Activated CD4-positive, alpha-beta T cell treated with anti-CD3 and anti-CD28 coated beads, Interleukin-2, amount 50 U/mL, for 48 hours (primary cell): ENCODE measurements at regions not wholly inside any gene's neighbourhood (a gene's known extent, or its start where the extent isn't known, plus 50 kb on each side); places are given as distances from the start of the nearest gene placed in this dataset.

Experiments
- DNase-seq, 2 experiments: peaks; one replicate each; pipeline ENCODE4 v3.0.0-alpha.2; 2020

DNA sequence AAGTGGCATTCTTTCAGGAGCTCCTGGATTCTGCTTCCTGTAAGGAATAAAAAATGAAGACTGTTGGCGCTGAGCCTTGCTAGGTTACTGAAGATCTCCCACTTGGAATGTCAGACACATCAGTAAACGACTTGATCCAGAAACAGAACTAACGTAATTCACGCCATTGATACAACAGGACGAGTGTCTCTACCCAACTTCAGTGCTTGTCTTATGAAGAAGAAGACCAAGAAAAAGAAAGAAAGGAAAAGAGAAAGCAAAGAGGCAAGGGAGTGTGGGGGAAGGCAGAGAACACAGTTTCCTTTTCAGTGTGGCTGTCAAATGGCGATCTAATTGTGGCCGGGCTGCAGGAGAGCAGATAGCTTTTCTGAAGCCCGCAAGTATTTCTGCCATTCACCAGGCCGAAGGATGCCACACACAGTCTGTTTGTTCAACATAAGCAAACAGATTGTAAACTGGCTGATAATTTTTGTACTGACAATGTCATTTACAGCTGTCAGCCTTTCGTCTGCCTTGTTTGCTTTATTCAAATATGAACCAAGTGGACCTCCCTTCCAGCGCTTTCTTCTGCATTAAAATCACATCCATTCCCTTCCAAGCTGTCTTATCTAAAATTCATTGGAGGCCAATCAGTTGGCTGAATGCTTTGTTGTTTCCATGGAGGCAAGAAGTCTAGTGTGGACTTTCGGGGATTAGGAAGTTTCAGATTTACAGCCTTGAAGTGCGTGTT is 180.6 kb downstream of the FOXA2 start:
- no peak for DNase-seq

DNA sequence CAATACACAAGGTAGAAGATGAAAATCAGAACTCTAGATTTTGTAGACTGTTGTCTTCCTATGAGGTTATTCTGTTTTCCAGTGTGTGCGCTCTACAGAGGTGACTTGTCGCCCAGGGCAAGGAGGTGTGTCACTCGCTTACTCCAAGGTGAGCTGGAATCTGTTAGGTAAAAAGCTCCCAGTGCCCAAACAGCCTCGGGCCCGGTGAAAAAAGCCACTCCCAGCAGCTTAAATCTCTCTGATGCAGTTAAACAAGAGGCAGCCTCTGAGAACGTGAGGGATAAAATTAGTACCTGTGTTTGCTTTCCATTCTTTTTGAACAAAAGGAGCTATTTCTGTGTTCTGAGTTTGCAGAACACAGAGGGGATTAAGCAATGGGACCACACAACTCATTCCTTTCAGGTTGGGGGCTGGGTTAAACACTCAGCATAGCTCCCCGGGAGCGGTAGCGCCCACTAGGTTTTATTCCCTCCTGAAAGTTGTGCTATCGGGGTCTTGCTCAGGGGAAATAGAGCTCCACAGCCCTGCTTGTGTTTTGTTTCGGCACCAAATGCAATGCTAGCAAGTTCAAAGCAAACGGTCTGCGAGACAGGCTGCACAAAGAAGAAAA is 181.2 kb downstream of the FOXA2 start:
- DNase-seq, result no peak

DNA sequence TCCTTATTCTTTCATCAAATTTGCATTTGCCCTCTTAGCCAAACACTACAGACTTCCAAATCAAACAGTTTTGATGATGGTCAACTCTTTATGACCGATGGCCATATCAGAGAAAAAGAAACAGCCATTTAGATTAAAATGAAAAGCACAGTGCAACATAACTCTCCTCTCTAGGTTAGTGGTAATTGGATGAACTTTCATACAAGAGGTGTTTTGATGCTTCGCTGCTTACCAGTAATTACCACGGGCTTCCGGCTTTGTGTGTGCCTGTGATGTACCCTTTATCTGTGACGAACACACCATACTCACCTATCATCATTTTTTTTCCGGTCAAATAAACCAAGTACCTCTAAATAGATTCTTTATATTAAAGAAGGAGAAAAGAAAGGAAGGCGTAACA is 181.8 kb downstream of the FOXA2 start:
- DNase-seq, result no peak

DNA sequence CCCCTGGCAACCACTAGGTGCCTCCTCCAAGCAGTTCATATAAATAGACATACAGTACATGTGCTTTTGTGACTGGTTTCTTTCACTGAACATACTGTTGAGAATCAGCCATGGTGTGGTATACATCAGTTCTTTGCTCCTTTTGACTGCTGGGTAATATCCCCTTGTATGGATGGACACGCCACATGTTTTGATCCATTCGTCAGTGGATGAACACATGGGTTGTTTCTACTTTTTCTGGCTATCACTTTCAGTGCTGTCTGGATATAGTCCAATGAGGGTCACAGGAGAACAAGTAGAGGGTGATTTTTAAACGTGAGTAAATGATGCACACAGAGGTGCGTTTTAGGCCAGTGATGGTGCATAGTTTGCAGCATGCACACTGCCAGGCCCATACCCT is 183.9 kb downstream of the FOXA2 start:
- DNase-seq, result no peak

GRCh38 chr20:22394583-22394982 is 189.8 kb downstream of the FOXA2 start:
- no peak for DNase-seq

- no peak for DNase-seq
These were observed 193.8 kb downstream of the FOXA2 start for GRCh38 chr20:22390543-22390903.

DNA sequence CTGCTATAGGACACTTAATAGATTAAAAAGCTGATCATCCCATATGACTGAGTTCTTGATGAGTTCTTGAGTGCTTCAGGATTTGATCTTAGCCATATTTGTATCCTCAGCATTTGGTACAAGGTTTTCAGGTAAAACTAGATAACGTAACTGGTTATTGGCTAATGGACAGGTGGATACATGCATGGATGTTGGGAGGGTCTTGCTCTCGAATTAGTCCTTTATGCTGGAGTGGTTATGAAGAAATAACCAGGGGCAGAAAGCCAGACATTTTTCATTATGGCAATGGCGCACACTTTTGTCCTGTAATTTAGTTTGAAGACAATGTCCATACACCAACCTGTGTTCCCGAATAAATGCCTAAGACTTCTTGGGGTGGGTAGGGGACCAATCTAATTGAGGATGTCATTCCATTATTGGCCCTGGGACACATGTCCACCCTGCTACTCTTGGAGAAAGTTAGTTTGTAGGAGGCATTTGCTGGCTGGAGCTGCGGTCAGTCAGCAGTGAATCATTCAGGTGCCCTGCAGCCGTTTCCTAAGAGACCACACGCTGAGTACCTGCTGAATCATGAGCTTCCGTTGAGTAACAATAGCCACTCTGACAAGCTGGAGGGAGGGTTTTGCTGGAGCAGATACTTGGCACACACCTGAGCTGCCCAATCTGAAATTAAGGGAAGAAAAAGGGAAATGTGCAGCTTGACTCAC is 194.4 kb downstream of the FOXA2 start:
- DNase-seq, result no peak

GRCh38 chr20:22387452-22387851 is 196.9 kb downstream of the FOXA2 start:
- DNase-seq, result no peak

DNA sequence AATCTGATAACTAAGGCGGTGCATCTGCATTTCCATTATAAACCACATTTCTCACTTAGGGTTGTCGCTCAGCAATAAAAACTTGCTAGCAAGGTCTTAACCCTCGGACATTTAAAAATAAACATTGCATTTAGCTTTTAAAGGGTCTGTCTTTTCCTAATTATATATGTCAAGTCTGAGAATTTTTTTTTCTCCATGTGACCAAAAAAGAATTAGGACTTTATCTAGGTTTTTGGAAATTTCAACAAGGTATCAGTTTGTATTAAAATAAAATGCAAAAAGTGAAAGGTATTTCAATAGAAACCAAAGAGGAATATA is 198.1 kb downstream of the FOXA2 start:
- DNase-seq, result no peak

DNA sequence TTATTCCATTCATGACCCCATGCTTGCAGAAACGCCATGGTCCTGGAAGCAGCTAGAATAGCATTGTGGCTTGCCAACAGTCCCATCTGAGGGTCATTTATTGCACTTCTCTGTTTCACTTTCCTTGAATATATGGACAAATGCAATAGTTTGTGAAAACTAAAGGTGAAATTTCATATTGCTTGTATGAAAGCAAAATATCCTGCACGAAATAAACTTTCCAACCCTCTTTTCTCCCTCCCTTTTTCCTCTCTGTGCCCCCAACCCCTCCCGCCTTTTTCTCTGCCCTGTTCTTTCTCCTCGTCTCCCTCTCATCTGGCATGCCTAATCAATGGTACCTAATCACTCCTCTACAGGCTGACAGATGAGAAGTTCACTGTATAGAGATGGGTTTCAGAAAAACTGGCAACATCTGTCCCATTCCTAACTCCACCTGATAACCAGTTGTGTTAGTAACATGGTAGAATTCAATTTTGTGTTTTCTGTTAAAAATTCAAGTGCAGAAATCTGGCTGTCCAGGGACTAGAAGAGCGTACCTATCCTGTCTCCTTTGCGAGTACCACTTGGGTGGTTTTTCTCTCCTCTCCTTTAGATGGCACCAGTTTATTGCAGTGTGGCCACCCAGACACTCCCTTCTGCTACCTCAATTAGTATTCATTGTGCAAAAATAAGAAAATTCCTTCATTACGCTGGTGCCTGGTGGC is 198.6 kb downstream of the FOXA2 start:
- no peak for DNase-seq

GRCh38 chr20:22384978-22385377 is 199.4 kb downstream of the FOXA2 start:
- DNase-seq, result no peak

DNA sequence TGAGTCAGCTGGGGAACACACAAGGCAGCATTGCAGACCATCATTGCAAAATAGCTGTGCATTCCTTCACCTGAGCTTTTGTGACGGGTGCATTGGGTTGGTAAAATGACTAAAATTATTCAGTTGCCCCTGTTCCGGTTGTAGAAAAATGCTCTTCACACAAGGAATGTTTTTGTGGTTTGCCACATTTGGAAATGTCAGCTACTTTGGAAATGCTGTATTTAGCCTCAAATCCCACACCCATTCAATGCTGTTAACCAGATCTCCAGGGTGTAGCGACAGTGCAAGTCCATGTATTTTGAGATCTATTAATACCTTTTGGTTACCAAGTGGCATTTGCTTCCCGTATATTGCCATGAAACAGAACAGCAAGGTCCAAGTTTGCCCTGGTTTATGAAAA is 201.2 kb downstream of the FOXA2 start:
- DNase-seq, result no peak

DNA sequence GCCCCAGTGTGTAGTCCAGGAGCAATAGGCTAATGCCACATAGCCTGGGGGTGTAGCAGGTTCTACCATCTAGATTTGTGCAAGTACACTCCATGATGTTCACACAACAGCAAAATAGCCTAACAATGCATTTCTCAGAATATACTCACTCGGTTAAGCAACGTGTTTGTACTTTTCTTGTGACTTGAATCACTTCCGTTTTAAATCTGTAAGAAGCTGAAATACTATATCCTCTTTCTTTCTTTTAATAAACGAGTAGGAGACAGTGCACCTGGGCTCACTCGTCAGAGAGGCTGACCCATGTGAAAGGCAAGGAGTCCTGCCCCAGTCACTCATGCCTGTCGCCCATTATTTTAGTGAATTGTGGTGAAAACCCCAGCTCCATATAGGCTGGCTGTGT is 201.6 kb downstream of the FOXA2 start:
- no peak for DNase-seq

- no peak for DNase-seq
These were observed 202.5 kb downstream of the FOXA2 start for GRCh38 chr20:22381812-22382416.

DNA sequence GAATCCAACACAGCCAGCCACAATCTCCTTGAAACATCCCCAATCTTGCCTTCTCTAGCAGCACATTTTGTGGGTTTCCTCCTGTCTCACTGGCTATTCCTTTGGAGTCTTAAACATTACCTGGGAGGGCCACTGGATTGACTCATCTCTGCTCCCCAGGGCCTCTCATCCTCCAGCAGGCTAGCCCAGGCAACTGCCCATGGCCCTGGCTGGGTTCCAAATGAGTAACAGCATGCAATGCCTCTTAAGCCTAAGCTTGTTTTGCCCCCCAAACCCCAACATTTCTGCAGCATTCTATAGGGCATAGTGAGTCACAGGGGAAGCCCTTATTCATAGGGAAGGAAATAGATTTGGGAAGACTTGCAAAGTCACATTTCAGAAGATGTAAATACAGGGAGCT is 204.9 kb downstream of the FOXA2 start:
- DNase-seq, result no peak

- no peak for DNase-seq
These were observed 209.4 kb downstream of the FOXA2 start for GRCh38 chr20:22374678-22375590.

DNA sequence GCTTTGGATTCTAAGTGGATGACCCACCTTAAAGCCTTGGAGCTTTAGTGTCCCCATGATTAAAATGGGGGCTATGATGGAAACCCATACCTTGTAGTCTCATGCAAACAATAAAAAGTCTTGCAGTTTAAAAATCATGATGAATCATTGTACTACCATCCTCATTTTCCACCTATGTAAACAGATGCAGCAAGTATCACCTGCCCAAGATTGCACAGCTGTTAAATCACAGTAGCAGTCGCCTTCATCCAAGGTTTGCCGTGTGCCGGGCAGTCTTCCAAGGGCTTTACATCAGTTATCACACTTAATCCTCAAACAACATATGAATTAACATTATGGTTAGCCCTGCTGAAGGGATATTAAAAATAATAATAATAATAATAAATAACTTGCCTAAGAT is 210.3 kb downstream of the FOXA2 start:
- DNase-seq, result no peak

- no peak for DNase-seq
These were observed 211.0 kb downstream of the FOXA2 start for GRCh38 chr20:22373164-22373895.

- DNase-seq, result no peak
These were observed 212.5 kb downstream of the FOXA2 start for GRCh38 chr20:22371843-22372242.

- no peak for DNase-seq
These were observed 214.2 kb downstream of the FOXA2 start for GRCh38 chr20:22370137-22370536.

DNA sequence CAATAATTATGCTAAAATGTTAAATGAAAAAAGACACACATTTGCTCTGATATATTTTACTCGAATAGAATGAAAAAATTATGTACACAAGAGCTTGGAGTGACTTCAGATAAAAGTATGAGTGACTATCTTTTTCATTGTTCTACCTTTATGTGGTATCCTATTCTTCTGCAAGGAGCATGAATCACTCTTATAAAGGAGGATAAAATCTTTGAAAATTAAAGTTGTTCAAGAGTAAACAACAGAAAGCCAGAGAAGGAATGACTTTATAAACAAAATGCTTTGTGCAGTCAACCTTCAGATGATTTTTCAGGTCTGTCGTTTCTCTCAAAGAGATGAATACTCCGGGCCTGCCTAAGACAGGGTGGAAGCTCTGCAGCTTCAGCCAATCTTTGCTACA is 215.3 kb downstream of the FOXA2 start:
- no peak for DNase-seq

DNA sequence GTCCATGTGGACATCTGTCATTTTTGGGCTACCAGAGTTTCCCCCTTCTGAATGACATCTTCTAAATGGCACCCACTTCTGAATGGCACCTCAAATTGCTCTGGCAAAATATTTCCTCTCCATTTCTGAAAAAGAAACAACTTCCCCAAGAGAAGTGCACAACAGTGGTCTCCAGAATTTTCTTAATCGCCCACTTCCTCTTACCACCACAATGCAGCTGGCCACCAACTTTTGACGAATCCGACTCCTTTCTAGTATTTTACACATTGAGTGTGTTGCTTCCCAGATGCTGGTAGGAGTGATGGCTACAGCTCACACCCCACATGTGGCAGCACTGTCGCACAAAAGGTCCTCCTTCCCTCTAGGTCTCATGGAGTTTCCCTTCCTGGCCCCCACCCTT is 216.1 kb downstream of the FOXA2 start:
- no peak for DNase-seq
